Neural progenitor cell (in vitro differentiated cells): ENCODE measurements at regions not wholly inside any gene's neighbourhood (a gene's known extent, or its start where the extent isn't known, plus 50 kb on each side); places are given as distances from the start of the nearest gene placed in this dataset.

Experiments
- DNase-seq: peaks from one replicate; pipeline ENCODE4 v3.0.0-alpha.2; 2016; ENCODE audit warnings: low spot score
- H2AFZ ChIP-seq: fragments of 200-600 bp; sonication (generic); replicated peaks from 2 replicates; pipeline ENCODE4 v1.6.1; 2016; ENCODE audit warnings: antibody characterized with exemption
- H3F3A ChIP-seq: fragments of 200-600 bp; sonication (generic); 2 replicates; pipeline ENCODE4 v1.6.1; 2016; ENCODE audit warnings: antibody characterized with exemption, low read depth
- H3K27ac ChIP-seq: fragments of 200-600 bp; sonication (generic); 2 replicates; pipeline ENCODE4 v1.5.1; 2016; ENCODE audit warnings: mild to moderate bottlenecking
- H3K27me3 ChIP-seq: fragments of 200-600 bp; sonication (generic); 2 replicates; pipeline ENCODE4 v1.6.1; 2016; ENCODE audit warnings: mild to moderate bottlenecking, moderate library complexity
- H3K36me3 ChIP-seq: fragments of 200-600 bp; sonication (generic); 2 replicates; pipeline ENCODE4 v1.5.1; 2016
- H3K4me1 ChIP-seq: fragments of 200-600 bp; sonication (generic); 2 replicates; pipeline ENCODE4 v1.6.1; 2016; ENCODE audit warnings: mixed run types
- H3K4me2 ChIP-seq: fragments of 200-600 bp; sonication (generic); 2 replicates; pipeline ENCODE4 v1.6.1; 2016
- H3K4me3 ChIP-seq: fragments of 200-600 bp; sonication (generic); 2 replicates; pipeline ENCODE4 v1.5.1; 2016
- H3K79me2 ChIP-seq: fragments of 200-600 bp; sonication (generic); 2 replicates; pipeline ENCODE4 v1.6.1; 2016; ENCODE audit warnings: low read depth
- H3K9ac ChIP-seq: fragments of 200-600 bp; sonication (generic); 2 replicates; pipeline ENCODE4 v1.6.1; 2016
- H3K9me3 ChIP-seq: fragments of 200-600 bp; sonication (generic); 2 replicates; pipeline ENCODE4 v1.5.1; 2016; ENCODE audit warnings: low read depth
- H4K20me1 ChIP-seq: fragments of 200-600 bp; sonication (generic); 2 replicates; pipeline ENCODE4 v1.6.1; 2016; ENCODE audit warnings: low read depth
- H3K27ac Mint-ChIP-seq: 3 replicates; pipeline ENCODE4 v1.8.0; 2021; ENCODE audit warnings: mixed read lengths
- H3K27me3 Mint-ChIP-seq: 2 replicates; pipeline ENCODE4 v1.8.0; 2022; ENCODE audit warnings: low read depth, mild to moderate bottlenecking, inconsistent platforms, moderate library complexity, mixed read lengths; ENCODE audit not compliant: insufficient read depth
- H3K36me3 Mint-ChIP-seq: 3 replicates; pipeline ENCODE4 v1.8.0; 2021; ENCODE audit warnings: mixed read lengths
- H3K4me1 Mint-ChIP-seq: 3 replicates; pipeline ENCODE4 v1.8.0; 2021; ENCODE audit warnings: mixed read lengths
- H3K4me3 Mint-ChIP-seq: 3 replicates; pipeline ENCODE4 v1.8.0; 2021; ENCODE audit warnings: mild to moderate bottlenecking, moderate library complexity, mixed read lengths
- H3K9me3 Mint-ChIP-seq: 3 replicates; pipeline ENCODE4 v1.8.0; 2020; ENCODE audit warnings: mixed read lengths
- EZH2 ChIP-seq: fragments of 200-600 bp; sonication (generic); IDR thresholded peaks from 2 replicates; pipeline ENCODE4 v1.6.1; 2017; ENCODE audit warnings: antibody characterized with exemption, mild to moderate bottlenecking, moderate library complexity
- EZH2phosphoT487 ChIP-seq: fragments of 200-600 bp; sonication (generic); IDR thresholded peaks from 2 replicates; pipeline ENCODE4 v1.6.1; 2017; ENCODE audit warnings: antibody characterized with exemption
- TF ChIP-seq, protein P1 (sequence below): fragments of 200-600 bp; sonication (generic); IDR thresholded peaks from 2 replicates; pipeline ENCODE4 v1.5.1; 2017; ENCODE audit warnings: antibody characterized with exemption, mild to moderate bottlenecking

DNA sequence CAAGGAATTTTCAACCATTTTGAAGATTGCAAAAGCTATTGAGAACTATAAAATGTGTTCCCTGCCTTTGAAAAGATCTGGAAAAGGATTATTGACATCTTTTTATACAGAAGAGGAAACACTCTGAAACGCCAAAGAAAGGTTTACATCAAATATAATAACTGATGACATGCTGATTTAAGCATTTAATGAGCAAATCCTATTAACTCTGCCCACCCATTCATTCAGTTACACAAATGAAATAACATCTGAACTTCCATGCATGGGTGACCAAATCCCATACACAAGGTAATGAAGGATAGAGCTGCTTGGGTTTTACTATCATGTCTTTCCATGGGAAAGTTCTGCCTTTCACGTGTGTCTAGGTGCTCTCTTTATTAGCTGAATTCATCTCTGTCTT lies 589.4 kb upstream of the WWC1 start:
- Histone ChIP-seq H3K27me3 (no peaks in the 10 kb centered on the region), H4K20me1 (no peaks in the 10 kb centered on the region), H3K4me2 (no peak overlapping the region), H2AFZ (no peak overlapping the region), H3K4me3 (no peak overlapping the region), H3K4me1 (peaks cover 22% of the 10 kb centered on the region), H3K79me2 (no peaks in the 10 kb centered on the region), H3F3A (peaks cover 13% of the 10 kb centered on the region), H3K9ac (no peak overlapping the region), H3K36me3 (no peaks in the 10 kb centered on the region), H3K9me3 (no peaks in the 10 kb centered on the region), H3K27ac (no peak overlapping the region)
- peaks cover 5% of the 10 kb centered on the region for H3K9me3 Mint-ChIP-seq
- peaks cover 6% of the 10 kb centered on the region for H3K36me3 Mint-ChIP-seq
- peaks cover 57% of the 10 kb centered on the region for H3K4me1 Mint-ChIP-seq
- no peak overlapping the region for H3K27ac Mint-ChIP-seq
- H3K4me3 Mint-ChIP-seq = no peak overlapping the region
- no peak for TF ChIP-seq EZH2phosphoT487
- no peak for TF ChIP-seq EZH2
- TF ChIP-seq, protein P1, sequence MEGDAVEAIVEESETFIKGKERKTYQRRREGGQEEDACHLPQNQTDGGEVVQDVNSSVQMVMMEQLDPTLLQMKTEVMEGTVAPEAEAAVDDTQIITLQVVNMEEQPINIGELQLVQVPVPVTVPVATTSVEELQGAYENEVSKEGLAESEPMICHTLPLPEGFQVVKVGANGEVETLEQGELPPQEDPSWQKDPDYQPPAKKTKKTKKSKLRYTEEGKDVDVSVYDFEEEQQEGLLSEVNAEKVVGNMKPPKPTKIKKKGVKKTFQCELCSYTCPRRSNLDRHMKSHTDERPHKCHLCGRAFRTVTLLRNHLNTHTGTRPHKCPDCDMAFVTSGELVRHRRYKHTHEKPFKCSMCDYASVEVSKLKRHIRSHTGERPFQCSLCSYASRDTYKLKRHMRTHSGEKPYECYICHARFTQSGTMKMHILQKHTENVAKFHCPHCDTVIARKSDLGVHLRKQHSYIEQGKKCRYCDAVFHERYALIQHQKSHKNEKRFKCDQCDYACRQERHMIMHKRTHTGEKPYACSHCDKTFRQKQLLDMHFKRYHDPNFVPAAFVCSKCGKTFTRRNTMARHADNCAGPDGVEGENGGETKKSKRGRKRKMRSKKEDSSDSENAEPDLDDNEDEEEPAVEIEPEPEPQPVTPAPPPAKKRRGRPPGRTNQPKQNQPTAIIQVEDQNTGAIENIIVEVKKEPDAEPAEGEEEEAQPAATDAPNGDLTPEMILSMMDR = no peak
- no peaks in the 10 kb centered on the region for H3K27me3 Mint-ChIP-seq
- DNase-seq = no peak

DNA sequence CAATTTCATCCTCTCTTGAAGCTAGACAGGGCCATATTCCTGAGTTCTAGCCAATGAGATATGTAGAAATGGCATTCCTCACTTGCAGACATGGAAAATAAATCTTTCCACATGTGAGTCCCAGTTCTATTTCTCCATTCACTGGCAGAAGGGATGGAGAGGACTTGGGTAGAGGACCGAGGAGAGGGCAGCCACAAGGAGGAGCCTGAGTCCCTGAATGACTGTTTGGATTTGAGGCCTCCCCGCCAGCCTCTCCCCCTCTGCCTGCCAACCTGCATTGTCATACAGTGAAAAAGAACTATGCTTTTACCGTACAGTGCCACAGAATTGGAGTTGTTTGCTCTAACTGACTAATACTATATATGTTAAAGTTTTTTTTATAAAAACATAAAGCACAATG lies 583.0 kb upstream of the WWC1 start:
- peak; percentile 17 for DNase-seq
- no peak overlapping the region for H2AFZ ChIP-seq
- no peaks in the 10 kb centered on the region for H3K79me2 ChIP-seq
- Mint-ChIP-seq H3K9me3 (peaks cover 5% of the 10 kb centered on the region), H3K4me1 (peaks cover 12% of the 10 kb centered on the region), H3K27ac (no peak overlapping the region), H3K27me3 (no peaks in the 10 kb centered on the region), H3K36me3 (peaks cover 8% of the 10 kb centered on the region), H3K4me3 (no peak overlapping the region)
- no peak overlapping the region for H3K4me2 ChIP-seq
- TF ChIP-seq EZH2phosphoT487 = no peak
- TF ChIP-seq, protein P1 = peak; percentile 12
- H3K4me3 ChIP-seq = no peak overlapping the region
- H3K4me1 ChIP-seq = no peaks in the 10 kb centered on the region
- H3K36me3 ChIP-seq = no peaks in the 10 kb centered on the region
- H3K27ac ChIP-seq = no peak overlapping the region
- H3K9ac ChIP-seq = no peak overlapping the region
- no peaks in the 10 kb centered on the region for H3K9me3 ChIP-seq
- no peaks in the 10 kb centered on the region for H4K20me1 ChIP-seq
- H3F3A ChIP-seq = no peaks in the 10 kb centered on the region
- no peaks in the 10 kb centered on the region for H3K27me3 ChIP-seq

DNA sequence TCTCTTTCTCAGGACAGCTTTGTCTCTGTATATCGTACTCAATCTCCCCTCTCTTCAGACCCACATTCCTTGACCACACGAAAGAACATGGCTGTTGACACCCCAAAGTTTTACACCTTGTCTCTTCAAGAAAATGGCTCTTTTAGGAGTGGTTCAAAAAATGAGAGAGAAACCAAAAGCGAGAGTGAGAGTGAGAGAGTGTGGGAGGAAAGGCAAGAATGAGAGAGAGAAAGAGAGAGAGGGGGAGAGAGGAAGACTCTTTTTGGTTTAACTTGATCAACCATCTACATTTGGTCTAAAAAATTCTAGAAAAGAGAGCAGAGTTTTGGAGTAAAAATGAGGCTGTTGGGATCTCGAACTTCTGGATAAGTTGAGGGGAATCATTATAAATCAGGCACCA lies 581.8 kb upstream of the WWC1 start:
- Histone ChIP-seq H3F3A (no peaks in the 10 kb centered on the region), H3K4me3 (no peak overlapping the region), H3K27me3 (no peaks in the 10 kb centered on the region), H3K36me3 (no peaks in the 10 kb centered on the region), H3K4me2 (no peak overlapping the region), H3K9me3 (no peaks in the 10 kb centered on the region), H3K79me2 (no peaks in the 10 kb centered on the region), H3K4me1 (no peaks in the 10 kb centered on the region), H2AFZ (no peak overlapping the region), H3K9ac (no peak overlapping the region), H4K20me1 (no peaks in the 10 kb centered on the region), H3K27ac (no peak overlapping the region)
- Mint-ChIP-seq H3K4me3 (no peak overlapping the region), H3K27ac (no peak overlapping the region), H3K4me1 (peaks cover 8% of the 10 kb centered on the region), H3K36me3 (peaks cover 8% of the 10 kb centered on the region), H3K27me3 (no peaks in the 10 kb centered on the region), H3K9me3 (peaks cover 5% of the 10 kb centered on the region)
- TF ChIP-seq EZH2 (no peak), EZH2phosphoT487 (no peak)
- TF ChIP-seq, protein P1 = no peak
- no peak for DNase-seq
